ENCODE measurements at regions not wholly inside any gene's neighbourhood (a gene's known extent, or its start where the extent isn't known, plus 50 kb on each side); places are given as distances from the start of the nearest gene placed in this dataset.

- no peak for TF ChIP-seq CTCF (optimal IDR thresholded peaks at IDR 0.05 in 1 of 3, IDR thresholded peaks at IDR 0.05 in 1 of 3, conservative IDR thresholded peaks at IDR 0.05 in 1 of 3; ENCODE audit: extremely low read depth in 1 of 3, insufficient read depth in 2 of 3, low read length in 3 of 3)
- TF ChIP-seq EZH2 (IDR thresholded peaks at IDR 0.05; ENCODE audit: low read length) = no peak
These were observed 170.4 kb downstream of the ZFP36L2 start for GRCh38 chr2:43055985-43056384.

Measured in keratinocyte (primary cell).